Activated T-helper 17 cell treated with anti-CD3 and anti-CD28 coated beads, Interleukin-2, amount 50 U/mL, for 72 hours (primary cell): ENCODE measurements at regions not wholly inside any gene's neighbourhood (a gene's known extent, or its start where the extent isn't known, plus 50 kb on each side); places are given as distances from the start of the nearest gene placed in this dataset.

Source experiments
- ATAC-seq: fragments of 150-1000 bp; cut with Tn5 transposase; replicated peaks from 2 replicates; pipeline ENCODE4 v1.10.0; 2021; ENCODE audit warnings: mild to moderate bottlenecking, moderate library complexity
- H3K27ac Mint-ChIP-seq: one replicate; pipeline ENCODE4 v1.8.0; 2022; ENCODE audit warnings: mixed read lengths
- H3K27me3 Mint-ChIP-seq: one replicate; pipeline ENCODE4 v1.8.0; 2022; ENCODE audit warnings: mixed read lengths
- H3K36me3 Mint-ChIP-seq: one replicate; pipeline ENCODE4 v1.8.0; 2022; ENCODE audit warnings: low read depth, mild to moderate bottlenecking, mixed read lengths
- H3K4me1 Mint-ChIP-seq: one replicate; pipeline ENCODE4 v1.8.0; 2022; ENCODE audit warnings: mixed read lengths
- H3K4me3 Mint-ChIP-seq: one replicate; pipeline ENCODE4 v1.8.0; 2022; ENCODE audit warnings: mild to moderate bottlenecking, mixed read lengths
- H3K9me3 Mint-ChIP-seq: one replicate; pipeline ENCODE4 v1.8.0; 2022; ENCODE audit warnings: mixed read lengths

DNA sequence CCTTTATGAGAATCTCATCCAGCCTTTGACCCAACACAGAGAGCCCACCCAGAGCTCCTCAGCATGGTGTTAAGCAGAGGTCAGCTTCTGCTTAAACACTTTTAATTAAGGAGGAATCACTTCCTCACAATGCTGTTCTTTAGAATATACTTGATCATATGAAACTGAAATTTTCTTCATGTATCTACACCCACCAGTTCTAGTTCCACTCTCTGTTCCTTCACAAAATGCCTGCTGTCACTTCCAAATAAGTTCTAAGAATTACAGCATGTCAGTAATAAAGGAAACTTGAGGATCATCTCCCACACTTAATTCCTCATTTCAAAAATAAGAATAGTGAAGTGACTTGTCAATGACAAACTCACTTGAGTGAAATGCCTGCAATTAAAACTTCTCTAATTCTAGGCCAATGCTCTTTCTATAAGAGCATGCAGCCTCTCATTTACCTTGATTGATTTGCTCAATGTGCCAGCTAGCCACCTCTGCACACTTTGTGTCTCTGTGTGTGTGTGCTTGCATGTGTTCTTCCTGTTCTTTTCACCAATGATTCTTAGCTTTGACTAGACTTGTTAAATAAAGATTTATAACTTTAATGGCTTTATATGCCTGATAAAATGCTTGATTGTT, 356.3 kb downstream of the PLPP3 start:
- H3K36me3 Mint-ChIP-seq, result no peaks in the 10 kb centered on the region
- H3K27ac Mint-ChIP-seq, result no peak overlapping the region
- H3K4me3 Mint-ChIP-seq, result no peak overlapping the region
- H3K27me3 Mint-ChIP-seq, result peaks cover 8% of the 10 kb centered on the region
- H3K9me3 Mint-ChIP-seq, result no peaks in the 10 kb centered on the region
- ATAC-seq, result no peak
- H3K4me1 Mint-ChIP-seq, result no peaks in the 10 kb centered on the region

DNA sequence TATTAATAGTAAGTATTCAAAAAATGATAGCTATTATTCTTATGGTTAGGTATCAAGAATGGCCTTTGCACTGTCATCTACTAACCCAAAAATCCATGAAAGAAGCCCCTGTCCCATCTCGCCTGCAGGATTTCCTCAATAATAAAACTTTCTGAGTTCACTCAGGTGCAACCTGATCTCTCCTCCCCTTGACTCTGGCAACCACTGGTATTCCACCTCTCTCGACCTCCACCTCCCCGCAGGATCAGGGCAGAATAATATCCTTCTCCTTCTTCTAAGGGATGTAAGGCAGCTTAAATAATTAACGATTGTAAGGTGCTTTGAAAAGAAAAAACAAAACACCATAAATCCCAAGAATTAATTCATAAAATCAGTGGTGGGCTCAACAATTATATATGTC, 359.3 kb downstream of the PLPP3 start:
- H3K4me3 Mint-ChIP-seq, result no peak overlapping the region
- H3K4me1 Mint-ChIP-seq, result no peaks in the 10 kb centered on the region
- peaks cover 4% of the 10 kb centered on the region for H3K27me3 Mint-ChIP-seq

DNA sequence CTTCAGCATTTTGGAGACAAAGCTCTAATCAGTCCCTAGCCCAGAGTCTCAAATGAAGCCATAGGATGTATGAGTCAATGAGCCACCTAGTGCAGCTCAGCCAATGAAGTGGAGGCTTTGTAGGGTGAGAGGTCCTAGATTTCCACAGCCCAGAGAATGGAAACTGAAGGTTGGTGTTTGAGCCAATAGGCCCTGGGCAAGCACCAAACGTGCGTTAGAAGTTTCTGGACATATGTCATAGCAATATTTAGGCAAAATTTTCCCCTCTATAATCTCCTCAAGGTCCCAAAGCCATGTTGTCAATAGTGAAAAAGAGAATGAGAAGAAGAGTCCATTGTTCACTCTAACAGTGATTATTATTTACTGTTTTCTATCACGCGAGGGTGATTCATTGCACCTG, 361.3 kb downstream of the PLPP3 start:
- no peak overlapping the region for H3K27ac Mint-ChIP-seq
- ATAC-seq, result no peak
- H3K4me1 Mint-ChIP-seq, result no peaks in the 10 kb centered on the region
- no peak overlapping the region for H3K4me3 Mint-ChIP-seq
- H3K9me3 Mint-ChIP-seq, result no peaks in the 10 kb centered on the region
- H3K36me3 Mint-ChIP-seq, result no peaks in the 10 kb centered on the region
- peaks cover 4% of the 10 kb centered on the region for H3K27me3 Mint-ChIP-seq

More for the DNA sequence above, 359.3 kb downstream of the PLPP3 start:
- Mint-ChIP-seq H3K9me3 (no peaks in the 10 kb centered on the region), H3K27ac (no peak overlapping the region), H3K36me3 (no peaks in the 10 kb centered on the region)
- ATAC-seq, result no peak

DNA sequence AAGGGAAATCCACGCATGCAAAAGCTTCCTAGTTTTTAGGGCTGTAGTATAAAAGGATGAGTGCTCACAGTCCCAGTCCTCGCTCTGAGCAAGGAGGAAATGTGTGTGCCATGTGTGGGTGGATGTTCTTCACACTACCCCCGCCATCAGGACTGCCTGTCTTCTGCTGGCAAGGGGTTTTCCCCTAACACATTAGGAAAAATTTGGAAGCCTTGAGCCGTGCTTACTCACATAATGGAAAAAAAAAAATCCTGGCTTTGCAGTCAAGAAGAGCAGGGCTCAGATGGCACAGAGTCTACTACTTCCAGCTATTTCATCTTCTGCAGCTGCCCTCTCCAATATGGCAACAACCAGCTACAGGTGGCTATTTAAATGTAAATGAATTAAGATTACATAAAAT, 363.1 kb downstream of the PLPP3 start:
- Mint-ChIP-seq H3K27ac (no peak overlapping the region), H3K4me3 (no peak overlapping the region), H3K9me3 (no peaks in the 10 kb centered on the region), H3K27me3 (peaks cover 4% of the 10 kb centered on the region), H3K4me1 (no peaks in the 10 kb centered on the region), H3K36me3 (no peaks in the 10 kb centered on the region)
- no peak for ATAC-seq

DNA sequence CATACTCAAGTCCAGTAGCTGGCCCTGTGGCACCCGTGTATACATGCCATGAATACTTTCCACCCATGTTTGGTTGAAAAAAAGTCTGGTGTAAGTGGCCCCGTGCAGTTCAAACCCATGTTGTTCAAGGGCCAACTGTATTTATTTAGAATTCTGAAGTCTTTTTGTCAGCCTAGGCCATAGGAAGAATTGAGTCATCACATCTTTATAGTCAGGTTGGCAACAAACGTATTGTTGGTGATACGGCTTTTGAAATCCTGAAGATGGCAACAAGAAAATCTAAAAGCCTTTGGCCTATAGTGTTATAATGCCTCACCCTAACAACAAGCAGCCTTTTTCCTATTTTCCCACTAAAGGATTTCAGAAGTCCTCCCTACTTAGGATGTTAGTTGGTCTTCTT, 363.6 kb downstream of the PLPP3 start:
- Mint-ChIP-seq H3K4me3 (no peak overlapping the region), H3K27ac (no peak overlapping the region), H3K9me3 (no peaks in the 10 kb centered on the region), H3K27me3 (peaks cover 4% of the 10 kb centered on the region), H3K36me3 (no peaks in the 10 kb centered on the region), H3K4me1 (no peaks in the 10 kb centered on the region)
- no peak for ATAC-seq

DNA sequence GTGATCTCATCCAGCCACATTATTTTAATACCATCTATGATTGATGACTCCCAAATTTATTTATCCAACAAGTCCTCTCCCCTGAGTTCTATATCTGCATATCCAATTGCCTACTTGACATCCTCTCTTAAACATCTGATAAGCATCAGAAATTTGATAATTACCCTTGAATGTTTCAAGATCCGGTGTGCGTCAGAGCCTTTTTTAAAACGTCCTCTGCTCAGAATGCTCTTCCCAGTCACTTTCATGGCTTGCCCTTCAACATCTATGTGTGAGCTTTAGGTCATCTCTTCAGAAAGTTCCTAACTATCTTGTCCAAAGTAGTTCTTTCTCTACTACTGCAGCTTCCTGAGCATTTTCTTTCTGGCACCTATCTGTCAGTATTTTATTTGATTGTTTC, 364.3 kb downstream of the PLPP3 start:
- H3K27me3 Mint-ChIP-seq, result peaks cover 2% of the 10 kb centered on the region
- no peaks in the 10 kb centered on the region for H3K4me1 Mint-ChIP-seq
- H3K4me3 Mint-ChIP-seq, result no peak overlapping the region
- no peak overlapping the region for H3K27ac Mint-ChIP-seq
- no peak for ATAC-seq
- no peaks in the 10 kb centered on the region for H3K36me3 Mint-ChIP-seq
- H3K9me3 Mint-ChIP-seq, result no peaks in the 10 kb centered on the region

DNA sequence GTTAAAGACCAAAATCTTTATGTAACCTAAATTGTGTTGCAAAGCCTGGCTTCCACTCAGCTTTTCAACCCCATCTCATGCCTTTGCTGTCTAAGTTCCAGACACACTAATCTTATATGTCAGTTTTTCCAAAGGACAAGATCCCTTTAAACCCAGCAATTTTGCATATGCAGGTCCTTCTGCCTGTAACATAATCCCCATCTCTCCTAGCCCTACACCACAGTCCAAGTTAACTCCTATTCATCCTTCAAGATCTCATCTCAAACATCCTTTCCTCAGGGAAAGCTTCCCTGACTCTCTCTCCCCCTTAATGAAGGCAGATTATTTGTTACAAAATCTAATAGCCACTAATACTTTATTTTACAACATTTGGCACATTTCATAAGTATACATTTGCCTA, 366.3 kb downstream of the PLPP3 start:
- Mint-ChIP-seq H3K4me3 (no peak overlapping the region), H3K27me3 (no peaks in the 10 kb centered on the region), H3K27ac (no peak overlapping the region), H3K9me3 (no peaks in the 10 kb centered on the region), H3K4me1 (no peaks in the 10 kb centered on the region), H3K36me3 (no peaks in the 10 kb centered on the region)
- ATAC-seq, result no peak

DNA sequence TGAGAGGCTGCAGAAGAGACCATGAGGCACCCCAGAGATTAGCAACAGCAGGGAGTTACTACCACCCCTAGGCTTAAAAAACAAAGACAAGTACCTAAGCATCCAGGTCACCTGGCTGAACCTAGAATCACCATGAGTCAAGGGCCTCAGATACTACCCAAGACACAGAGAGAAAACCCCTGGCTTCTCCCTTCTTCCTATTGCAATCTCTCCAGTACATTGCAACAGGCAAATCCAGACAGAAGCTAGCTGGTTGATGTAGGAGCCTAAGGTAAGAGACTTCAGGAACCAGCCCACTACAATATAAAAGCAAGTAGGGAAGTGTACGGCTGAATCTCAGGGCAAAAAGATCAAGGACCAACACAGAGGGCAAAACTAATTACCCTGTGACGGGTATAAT, 367.2 kb downstream of the PLPP3 start:
- Mint-ChIP-seq H3K4me1 (no peaks in the 10 kb centered on the region), H3K27ac (no peak overlapping the region), H3K4me3 (no peak overlapping the region), H3K9me3 (no peaks in the 10 kb centered on the region), H3K27me3 (no peaks in the 10 kb centered on the region), H3K36me3 (no peaks in the 10 kb centered on the region)
- no peak for ATAC-seq

DNA sequence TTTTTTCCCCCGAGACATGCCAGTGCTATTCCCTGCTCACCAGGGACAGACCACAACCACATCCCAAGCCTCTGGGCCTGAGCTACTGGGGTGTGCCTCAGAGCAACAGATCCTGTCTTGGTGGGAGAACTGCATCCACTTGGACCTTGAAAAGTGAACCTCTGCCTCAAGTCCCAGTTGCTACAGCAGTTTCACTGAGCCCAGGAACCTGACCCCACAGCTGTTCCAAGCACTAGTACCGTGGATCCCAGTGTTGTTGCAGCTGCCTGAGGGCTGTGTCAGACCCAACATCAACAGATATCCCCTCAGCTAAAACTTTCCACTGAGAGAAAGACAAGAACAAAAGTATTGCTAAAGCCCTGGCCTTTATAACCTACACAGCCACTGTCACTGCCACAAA, 373.0 kb downstream of the PLPP3 start:
- H3K9me3 Mint-ChIP-seq, result no peaks in the 10 kb centered on the region
- H3K27me3 Mint-ChIP-seq, result peaks cover 3% of the 10 kb centered on the region
- ATAC-seq, result no peak
- H3K4me1 Mint-ChIP-seq, result no peaks in the 10 kb centered on the region
- H3K36me3 Mint-ChIP-seq, result no peaks in the 10 kb centered on the region
- no peak overlapping the region for H3K27ac Mint-ChIP-seq
- no peak overlapping the region for H3K4me3 Mint-ChIP-seq

DNA sequence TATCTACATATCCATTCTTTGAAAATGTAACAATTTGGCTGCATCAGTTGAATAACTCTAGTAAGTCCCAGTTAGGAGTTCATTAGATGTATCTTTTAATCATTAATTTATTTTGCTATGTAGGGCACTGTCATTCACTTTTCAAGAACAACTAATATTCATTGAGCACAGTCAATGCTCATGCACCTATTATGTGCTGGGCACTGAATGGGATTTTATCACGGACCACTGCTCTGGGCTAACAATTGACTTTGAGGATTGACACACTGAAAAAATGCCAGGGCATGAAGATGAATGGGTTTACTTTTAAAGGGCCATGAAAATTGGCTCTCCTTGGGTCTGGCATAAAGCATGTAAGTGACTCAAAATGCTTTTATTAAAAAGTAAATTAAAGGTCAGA, 375.2 kb downstream of the PLPP3 start:
- Mint-ChIP-seq H3K4me3 (no peak overlapping the region), H3K27ac (no peak overlapping the region), H3K36me3 (no peaks in the 10 kb centered on the region), H3K4me1 (no peaks in the 10 kb centered on the region), H3K27me3 (peaks cover 3% of the 10 kb centered on the region), H3K9me3 (no peaks in the 10 kb centered on the region)
- ATAC-seq, result no peak

DNA sequence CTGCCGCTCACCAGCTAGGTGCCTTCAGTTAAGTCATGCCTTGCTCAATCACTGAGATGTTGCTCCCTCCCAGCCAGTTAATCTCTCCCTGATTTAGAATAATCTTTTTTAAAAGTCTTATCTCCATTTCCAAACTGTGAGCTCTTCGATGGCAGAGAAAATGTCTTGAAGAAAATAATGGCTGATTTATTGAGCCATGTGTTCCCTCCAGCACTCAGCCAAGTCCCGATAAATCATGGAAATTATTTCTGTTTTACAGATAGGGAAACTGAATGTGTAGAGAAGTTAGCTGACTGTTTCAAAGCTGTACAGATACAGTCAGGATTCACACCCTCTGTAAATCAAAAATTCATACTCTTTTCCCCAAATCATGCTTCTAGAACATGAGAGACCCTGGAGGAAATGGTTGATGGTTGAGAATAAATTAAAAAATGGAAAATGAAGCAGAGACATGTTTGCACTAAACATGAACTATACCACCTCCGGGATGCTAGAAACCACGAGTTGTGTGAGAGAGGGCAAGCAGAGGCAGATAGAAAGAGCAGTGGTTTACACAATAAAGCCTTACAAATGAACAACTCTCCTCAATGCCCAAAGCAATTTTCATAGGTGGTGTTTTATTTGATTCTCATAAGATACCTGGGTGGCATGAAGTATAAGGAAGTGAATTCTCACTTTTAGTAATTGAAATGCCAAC, 376.4 kb downstream of the PLPP3 start:
- Mint-ChIP-seq H3K27ac (no peak overlapping the region), H3K9me3 (no peaks in the 10 kb centered on the region), H3K36me3 (no peaks in the 10 kb centered on the region), H3K4me3 (no peak overlapping the region), H3K4me1 (no peaks in the 10 kb centered on the region), H3K27me3 (peaks cover 3% of the 10 kb centered on the region)
- no peak for ATAC-seq

DNA sequence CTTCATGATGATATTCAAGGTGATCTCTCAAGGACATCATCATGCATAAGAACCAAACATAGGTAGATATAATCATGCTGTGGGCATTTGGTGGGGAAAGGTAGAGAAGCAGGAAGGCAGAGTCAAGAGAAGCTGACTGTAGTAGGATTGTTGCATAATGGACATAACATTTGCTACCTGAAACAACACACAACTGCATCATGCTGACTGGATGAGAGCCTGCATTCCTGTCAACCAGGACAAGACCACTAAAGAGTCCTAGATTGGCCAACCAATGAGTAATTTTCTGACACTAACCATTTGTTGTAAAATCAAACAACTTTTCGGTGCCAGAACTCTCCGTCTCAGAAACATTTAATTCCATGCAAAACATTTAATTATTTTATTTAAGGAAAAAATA, 377.2 kb downstream of the PLPP3 start:
- ATAC-seq, result no peak
- Mint-ChIP-seq H3K27ac (no peak overlapping the region), H3K4me3 (no peak overlapping the region), H3K36me3 (no peaks in the 10 kb centered on the region), H3K27me3 (peaks cover 3% of the 10 kb centered on the region), H3K4me1 (no peaks in the 10 kb centered on the region), H3K9me3 (no peaks in the 10 kb centered on the region)

DNA sequence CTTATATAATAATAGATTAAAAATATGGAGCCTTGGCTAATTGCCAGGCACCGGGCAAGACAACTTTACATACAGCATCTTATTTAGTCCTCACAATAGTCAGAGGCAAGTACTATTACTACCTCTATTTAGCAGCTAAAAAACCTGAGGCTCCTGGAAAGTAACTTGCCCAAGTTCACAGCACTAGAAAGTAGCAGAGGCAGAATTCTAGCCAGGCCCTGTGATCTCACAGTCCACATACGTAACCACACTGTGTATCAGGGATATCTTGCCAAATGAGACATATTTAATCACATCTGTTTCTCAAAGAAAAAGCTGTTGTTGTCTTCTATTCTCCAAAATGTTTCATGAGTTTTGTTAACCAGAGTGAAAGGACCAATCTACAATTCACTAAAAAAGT, 378.5 kb downstream of the PLPP3 start:
- no peaks in the 10 kb centered on the region for H3K36me3 Mint-ChIP-seq
- H3K4me1 Mint-ChIP-seq, result no peaks in the 10 kb centered on the region
- H3K27ac Mint-ChIP-seq, result no peak overlapping the region
- no peak for ATAC-seq
- no peak overlapping the region for H3K4me3 Mint-ChIP-seq
- H3K27me3 Mint-ChIP-seq, result peaks cover 3% of the 10 kb centered on the region
- H3K9me3 Mint-ChIP-seq, result no peaks in the 10 kb centered on the region

DNA sequence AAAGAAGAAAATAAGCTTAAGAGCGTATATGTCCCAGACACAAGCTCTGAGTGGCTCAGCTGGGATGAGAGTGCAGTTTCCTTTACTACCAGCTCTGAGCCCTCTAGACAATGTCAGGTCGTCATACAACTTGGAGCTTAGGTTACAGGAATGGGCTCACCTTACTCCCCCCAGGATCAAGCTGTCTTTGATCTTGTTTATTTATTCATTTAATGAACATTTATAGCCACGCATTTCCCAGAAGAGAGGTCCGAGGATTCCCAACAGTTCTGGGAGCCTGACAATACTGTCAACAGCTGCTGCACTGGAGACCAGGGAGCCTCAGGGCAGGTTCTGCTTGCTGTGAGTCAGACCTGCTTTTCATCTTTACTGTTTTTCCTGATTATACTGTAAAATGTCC, 378.9 kb downstream of the PLPP3 start:
- Mint-ChIP-seq H3K36me3 (no peaks in the 10 kb centered on the region), H3K4me1 (no peaks in the 10 kb centered on the region), H3K9me3 (no peaks in the 10 kb centered on the region), H3K27me3 (peaks cover 3% of the 10 kb centered on the region), H3K27ac (no peak overlapping the region), H3K4me3 (no peak overlapping the region)
- no peak for ATAC-seq

DNA sequence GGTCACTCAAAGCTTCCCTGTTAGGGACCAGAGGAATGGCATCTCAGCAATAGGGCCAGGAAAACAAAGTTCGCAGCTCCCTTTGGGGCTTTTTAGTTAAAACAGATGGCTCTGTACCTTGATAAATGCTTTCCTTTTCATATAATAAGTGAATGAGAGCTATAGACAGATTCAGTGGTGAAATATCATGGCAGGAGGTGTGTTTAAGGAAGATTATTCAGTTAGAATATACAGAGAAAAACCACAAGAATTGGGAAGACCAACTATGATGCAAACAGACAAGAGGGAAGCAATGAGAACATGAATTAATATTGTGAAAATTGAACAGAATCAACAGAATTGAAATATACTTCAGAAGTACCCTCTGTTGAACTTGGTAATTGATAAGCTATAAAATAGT, 379.4 kb downstream of the PLPP3 start:
- H3K4me3 Mint-ChIP-seq, result no peak overlapping the region
- no peak overlapping the region for H3K27ac Mint-ChIP-seq
- ATAC-seq, result no peak
- H3K27me3 Mint-ChIP-seq, result peaks cover 3% of the 10 kb centered on the region
- no peaks in the 10 kb centered on the region for H3K4me1 Mint-ChIP-seq
- no peaks in the 10 kb centered on the region for H3K36me3 Mint-ChIP-seq
- no peaks in the 10 kb centered on the region for H3K9me3 Mint-ChIP-seq

DNA sequence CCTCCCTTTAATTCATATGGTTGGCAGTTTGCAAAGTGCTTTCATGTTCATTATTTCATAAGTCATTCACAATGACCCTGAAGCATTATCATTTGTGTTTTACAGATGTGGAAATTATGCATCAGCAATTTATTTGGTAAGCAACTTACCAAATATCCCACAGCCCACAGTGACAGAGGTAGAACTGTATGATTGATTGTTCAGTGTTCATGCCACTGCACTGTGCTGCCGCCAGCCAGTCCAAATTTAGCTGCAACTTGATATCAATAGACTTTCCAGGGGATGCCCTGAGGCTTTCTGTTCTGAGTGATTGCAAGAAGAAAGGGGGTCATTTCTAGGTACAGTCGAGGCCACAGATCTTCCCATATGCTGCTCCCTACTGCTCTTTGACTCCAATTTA, 380.3 kb downstream of the PLPP3 start:
- H3K4me1 Mint-ChIP-seq, result no peaks in the 10 kb centered on the region

More for the DNA sequence above, 380.3 kb downstream of the PLPP3 start:
- peaks cover 3% of the 10 kb centered on the region for H3K27me3 Mint-ChIP-seq
- no peak for ATAC-seq
- no peaks in the 10 kb centered on the region for H3K36me3 Mint-ChIP-seq
- H3K9me3 Mint-ChIP-seq, result no peaks in the 10 kb centered on the region
- H3K4me3 Mint-ChIP-seq, result no peak overlapping the region
- no peak overlapping the region for H3K27ac Mint-ChIP-seq
